ENCODE measurements at regions not wholly inside any gene's neighbourhood (a gene's known extent, or its start where the extent isn't known, plus 50 kb on each side); places are given as distances from the start of the nearest gene placed in this dataset.

- in situ Hi-C loops (cut with HindIII; ENCODE audit: low pct_unique_long_range_greater_than_20kb, low sequenced_read_pairs) (no loop called here), intact Hi-C loops (cut with micrococcal nuclease; ENCODE audit: unreplicated experiment) (no loop called here)
- DNase-seq (ENCODE audit: low read depth, low spot score): no peak
- TF ChIP-seq SIN3A (IDR thresholded peaks at IDR 0.05; ENCODE audit: borderline replicate concordance, insufficient read depth, low read depth, low read length) (no peak), TCF7L2 (IDR thresholded peaks at IDR 0.05; ENCODE audit: low read depth, low read length) (no peak), POLR2AphosphoS5 (IDR thresholded peaks at IDR 0.05; ENCODE audit: low read depth, low read length) (no peak)
- TF ChIP-seq, protein P1, sequence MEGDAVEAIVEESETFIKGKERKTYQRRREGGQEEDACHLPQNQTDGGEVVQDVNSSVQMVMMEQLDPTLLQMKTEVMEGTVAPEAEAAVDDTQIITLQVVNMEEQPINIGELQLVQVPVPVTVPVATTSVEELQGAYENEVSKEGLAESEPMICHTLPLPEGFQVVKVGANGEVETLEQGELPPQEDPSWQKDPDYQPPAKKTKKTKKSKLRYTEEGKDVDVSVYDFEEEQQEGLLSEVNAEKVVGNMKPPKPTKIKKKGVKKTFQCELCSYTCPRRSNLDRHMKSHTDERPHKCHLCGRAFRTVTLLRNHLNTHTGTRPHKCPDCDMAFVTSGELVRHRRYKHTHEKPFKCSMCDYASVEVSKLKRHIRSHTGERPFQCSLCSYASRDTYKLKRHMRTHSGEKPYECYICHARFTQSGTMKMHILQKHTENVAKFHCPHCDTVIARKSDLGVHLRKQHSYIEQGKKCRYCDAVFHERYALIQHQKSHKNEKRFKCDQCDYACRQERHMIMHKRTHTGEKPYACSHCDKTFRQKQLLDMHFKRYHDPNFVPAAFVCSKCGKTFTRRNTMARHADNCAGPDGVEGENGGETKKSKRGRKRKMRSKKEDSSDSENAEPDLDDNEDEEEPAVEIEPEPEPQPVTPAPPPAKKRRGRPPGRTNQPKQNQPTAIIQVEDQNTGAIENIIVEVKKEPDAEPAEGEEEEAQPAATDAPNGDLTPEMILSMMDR (IDR thresholded peaks at IDR 0.05): no peak
- TF ChIP-seq, protein P2, sequence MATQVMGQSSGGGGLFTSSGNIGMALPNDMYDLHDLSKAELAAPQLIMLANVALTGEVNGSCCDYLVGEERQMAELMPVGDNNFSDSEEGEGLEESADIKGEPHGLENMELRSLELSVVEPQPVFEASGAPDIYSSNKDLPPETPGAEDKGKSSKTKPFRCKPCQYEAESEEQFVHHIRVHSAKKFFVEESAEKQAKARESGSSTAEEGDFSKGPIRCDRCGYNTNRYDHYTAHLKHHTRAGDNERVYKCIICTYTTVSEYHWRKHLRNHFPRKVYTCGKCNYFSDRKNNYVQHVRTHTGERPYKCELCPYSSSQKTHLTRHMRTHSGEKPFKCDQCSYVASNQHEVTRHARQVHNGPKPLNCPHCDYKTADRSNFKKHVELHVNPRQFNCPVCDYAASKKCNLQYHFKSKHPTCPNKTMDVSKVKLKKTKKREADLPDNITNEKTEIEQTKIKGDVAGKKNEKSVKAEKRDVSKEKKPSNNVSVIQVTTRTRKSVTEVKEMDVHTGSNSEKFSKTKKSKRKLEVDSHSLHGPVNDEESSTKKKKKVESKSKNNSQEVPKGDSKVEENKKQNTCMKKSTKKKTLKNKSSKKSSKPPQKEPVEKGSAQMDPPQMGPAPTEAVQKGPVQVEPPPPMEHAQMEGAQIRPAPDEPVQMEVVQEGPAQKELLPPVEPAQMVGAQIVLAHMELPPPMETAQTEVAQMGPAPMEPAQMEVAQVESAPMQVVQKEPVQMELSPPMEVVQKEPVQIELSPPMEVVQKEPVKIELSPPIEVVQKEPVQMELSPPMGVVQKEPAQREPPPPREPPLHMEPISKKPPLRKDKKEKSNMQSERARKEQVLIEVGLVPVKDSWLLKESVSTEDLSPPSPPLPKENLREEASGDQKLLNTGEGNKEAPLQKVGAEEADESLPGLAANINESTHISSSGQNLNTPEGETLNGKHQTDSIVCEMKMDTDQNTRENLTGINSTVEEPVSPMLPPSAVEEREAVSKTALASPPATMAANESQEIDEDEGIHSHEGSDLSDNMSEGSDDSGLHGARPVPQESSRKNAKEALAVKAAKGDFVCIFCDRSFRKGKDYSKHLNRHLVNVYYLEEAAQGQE (IDR thresholded peaks at IDR 0.05; ENCODE audit: insufficient read depth in 1 of 2, low read depth in 2 of 2, low read length in 1 of 2): no peak
- Histone ChIP-seq H3K4me3 (ENCODE audit: low read depth in 2 of 2, low read length in 2 of 2) (no peak overlapping the region), H3K27me3 (ENCODE audit: control insufficient read depth, insufficient read depth, low read length) (no peaks in the 10 kb centered on the region), H3K4me1 (ENCODE audit: control insufficient read depth, insufficient read depth, low read length) (no peaks in the 10 kb centered on the region), H3K9me3 (ENCODE audit: control insufficient read depth, insufficient read depth, low read depth, low read length) (no peaks in the 10 kb centered on the region), H3K36me3 (ENCODE audit: control insufficient read depth, insufficient read depth, low read length) (no peaks in the 10 kb centered on the region), H3K27ac (ENCODE audit: low read length) (no peak overlapping the region)
- BruUV-seq (replicated peaks): no TSS peak
- ChIA-PET POLR2A (no interaction called here), CTCF (no interaction called here)
- no peak for ATAC-seq
Measured at GRCh38 chr6:14851281-14851680, 394.6 kb upstream of the JARID2 start.

DNA sequence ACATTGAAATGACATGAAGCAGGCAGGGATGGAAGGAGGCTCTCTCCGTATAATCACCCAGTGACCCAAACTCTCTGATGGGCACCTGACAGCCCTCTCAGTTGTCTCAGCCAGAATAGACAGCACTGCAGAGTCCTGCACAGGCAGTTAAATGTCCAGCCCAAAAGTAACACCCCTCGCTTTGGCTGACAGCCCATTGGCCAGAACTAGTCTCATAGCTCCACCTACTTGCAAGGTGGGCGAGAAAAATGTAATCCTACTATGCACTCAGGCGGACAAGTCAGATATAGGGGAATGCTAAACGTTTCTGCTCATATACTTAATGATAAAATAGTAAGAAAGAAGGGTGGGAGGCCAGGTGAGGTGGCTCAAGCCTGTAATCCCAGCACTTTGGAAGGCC lies 393.5 kb upstream of the JARID2 start:
- no peak overlapping the region for H3K27ac ChIP-seq (ENCODE audit: low read length)
- H3K27me3 ChIP-seq (ENCODE audit: control insufficient read depth, insufficient read depth, low read length): no peaks in the 10 kb centered on the region
- POLR2A ChIA-PET: no interaction called here
- no peak for ATAC-seq
- H3K4me1 ChIP-seq (ENCODE audit: control insufficient read depth, insufficient read depth, low read length): no peaks in the 10 kb centered on the region
- TF ChIP-seq, protein P1 (IDR thresholded peaks at IDR 0.05): no peak
- TF ChIP-seq POLR2AphosphoS5 (IDR thresholded peaks at IDR 0.05; ENCODE audit: low read depth, low read length) (no peak), SIN3A (IDR thresholded peaks at IDR 0.05; ENCODE audit: borderline replicate concordance, insufficient read depth, low read depth, low read length) (no peak)
- H3K9me3 ChIP-seq (ENCODE audit: control insufficient read depth, insufficient read depth, low read depth, low read length): no peaks in the 10 kb centered on the region
- no peak for DNase-seq (ENCODE audit: low read depth, low spot score)
- CTCF ChIA-PET: no interaction called here
- BruUV-seq (replicated peaks): no TSS peak
- H3K36me3 ChIP-seq (ENCODE audit: control insufficient read depth, insufficient read depth, low read length): no peaks in the 10 kb centered on the region
- intact Hi-C loops (cut with micrococcal nuclease; ENCODE audit: unreplicated experiment): no loop called here
- in situ Hi-C loops (cut with HindIII; ENCODE audit: low pct_unique_long_range_greater_than_20kb, low sequenced_read_pairs): no loop called here
- H3K4me3 ChIP-seq (ENCODE audit: low read depth in 2 of 2, low read length in 2 of 2): no peak overlapping the region
